Cardiac septum (tissue), 1 donor: ENCODE measurements at regions not wholly inside any gene's neighbourhood (a gene's known extent, or its start where the extent isn't known, plus 50 kb on each side); places are given as distances from the start of the nearest gene placed in this dataset.

Source experiments
- DNase-seq: peaks from one replicate; pipeline ENCODE4 v3.0.0-alpha.2; 2020; ENCODE audit warnings: low spot score
- intact Hi-C: fragments of 100-400 bp; cut with DNase I; formaldehyde crosslinking; loops from one replicate; pipeline ENCODE4 v1.14.0; 2022
- donor health status: DM: no; HTN: no; CAD: no.

- DNase-seq: no peak
- intact Hi-C loops: no loop called here
Observed at GRCh38 chr2:145140658-145141057, 620.7 kb upstream of the ZEB2 start.

- intact Hi-C loops: no loop called here
- DNase-seq: no peak
Observed at GRCh38 chr2:145138626-145139025, 618.7 kb upstream of the ZEB2 start.

- DNase-seq: no peak
- intact Hi-C loops: no loop called here
Observed at GRCh38 chr2:145137901-145138300, 618.0 kb upstream of the ZEB2 start.

DNA sequence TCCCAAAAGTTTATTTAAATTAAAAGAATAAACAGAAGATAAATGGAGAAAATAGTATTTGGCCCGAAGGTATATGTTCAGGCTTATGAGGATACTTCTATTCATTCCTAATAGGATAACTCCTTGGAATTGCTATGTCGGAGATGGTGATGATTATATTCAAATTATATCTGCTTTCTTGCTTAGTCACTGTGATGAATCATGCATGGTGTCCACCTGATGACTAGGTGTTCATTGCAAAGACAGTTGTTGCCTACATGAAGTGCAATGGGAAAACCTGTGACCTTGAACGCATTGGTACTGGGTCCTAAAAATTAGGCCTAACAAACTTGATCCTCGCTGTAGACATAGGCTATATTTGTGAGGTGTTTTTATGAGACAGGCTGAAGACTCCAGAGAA, 617.3 kb upstream of the ZEB2 start:
- no peak for DNase-seq
- intact Hi-C loops: no loop called here

GRCh38 chr2:145136702-145137101, 616.8 kb upstream of the ZEB2 start:
- intact Hi-C loops: no loop called here
- DNase-seq: no peak

GRCh38 chr2:145126146-145126545, 606.2 kb upstream of the ZEB2 start:
- intact Hi-C loops: loop anchor here (10.0 kb wide), 1 partner anchor 789 kb away; no protein-coding TSS in a partner anchor
- no peak for DNase-seq

DNA sequence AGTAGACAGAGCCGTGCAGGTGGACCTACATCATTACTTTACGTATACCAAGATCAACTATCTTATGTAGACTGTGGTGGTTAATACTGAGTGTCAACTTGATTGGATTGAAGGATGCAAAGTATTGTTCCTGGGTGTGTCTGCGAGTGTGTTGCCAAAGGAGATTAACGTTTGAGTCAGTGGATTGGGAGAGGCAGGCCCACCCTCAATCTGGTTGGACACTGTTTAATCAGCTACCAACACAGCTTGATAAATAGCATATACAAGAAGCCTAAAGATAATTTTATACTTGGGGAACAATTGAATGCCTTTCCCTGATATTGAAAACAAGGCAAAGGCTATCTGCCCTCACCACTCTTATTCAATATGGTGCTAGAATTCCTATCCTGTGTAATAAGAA, 604.2 kb upstream of the ZEB2 start:
- intact Hi-C loops: loop anchor here (10.0 kb wide), 1 partner anchor 791 kb away; no protein-coding TSS in a partner anchor
- no peak for DNase-seq

DNA sequence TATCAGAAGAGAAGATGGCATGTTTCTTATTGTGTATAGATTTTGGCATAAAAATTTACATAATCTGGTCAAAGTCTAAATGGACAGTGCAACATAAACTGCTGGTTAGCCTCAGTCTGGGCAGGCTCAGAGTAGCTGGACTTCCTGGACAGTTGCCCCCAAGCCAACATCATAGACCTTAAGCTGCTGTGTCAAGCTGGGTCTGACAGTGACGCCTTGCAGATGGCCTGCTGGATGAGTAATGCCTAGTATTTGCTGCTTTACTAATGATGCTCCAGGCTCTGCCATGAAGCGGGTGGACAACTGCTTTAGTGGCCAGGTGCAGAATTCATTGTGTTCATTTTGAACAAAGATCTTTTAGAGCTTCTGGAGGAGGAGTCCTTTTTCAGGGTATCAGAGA, 603.7 kb upstream of the ZEB2 start:
- intact Hi-C loops: loop anchor here (10.0 kb wide), 1 partner anchor 791 kb away; no protein-coding TSS in a partner anchor

DNA sequence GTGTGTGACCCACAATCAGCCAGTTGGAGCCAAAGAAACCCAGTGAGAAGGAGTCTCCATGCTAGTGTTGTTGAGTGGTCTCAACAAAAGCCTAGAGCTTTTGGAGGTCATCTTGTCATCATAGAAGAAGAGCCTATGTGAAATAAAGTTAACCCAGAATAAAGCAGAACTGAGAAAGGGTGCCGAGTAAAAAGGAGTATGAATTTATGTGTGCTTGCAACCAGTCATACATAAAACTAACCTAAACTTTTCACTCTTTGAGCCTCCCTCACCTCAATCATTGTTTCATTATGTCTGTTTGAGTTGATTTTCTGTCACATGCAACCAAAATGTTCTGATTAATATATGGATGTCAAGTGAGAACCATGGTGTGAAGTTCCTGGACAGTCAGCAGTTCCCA, 599.3 kb upstream of the ZEB2 start:
- DNase-seq: no peak
- intact Hi-C loops: loop anchor here (10.0 kb wide), 1 partner anchor 1634 kb away; no protein-coding TSS in a partner anchor

More for the DNA sequence above, 603.7 kb upstream of the ZEB2 start:
- peak; percentile 74 for DNase-seq

GRCh38 chr2:145116834-145117725, 597.2 kb upstream of the ZEB2 start:
- intact Hi-C loops: loop anchor here (10.0 kb wide), 1 partner anchor 1632 kb away; no protein-coding TSS in a partner anchor
- no peak for DNase-seq

DNA sequence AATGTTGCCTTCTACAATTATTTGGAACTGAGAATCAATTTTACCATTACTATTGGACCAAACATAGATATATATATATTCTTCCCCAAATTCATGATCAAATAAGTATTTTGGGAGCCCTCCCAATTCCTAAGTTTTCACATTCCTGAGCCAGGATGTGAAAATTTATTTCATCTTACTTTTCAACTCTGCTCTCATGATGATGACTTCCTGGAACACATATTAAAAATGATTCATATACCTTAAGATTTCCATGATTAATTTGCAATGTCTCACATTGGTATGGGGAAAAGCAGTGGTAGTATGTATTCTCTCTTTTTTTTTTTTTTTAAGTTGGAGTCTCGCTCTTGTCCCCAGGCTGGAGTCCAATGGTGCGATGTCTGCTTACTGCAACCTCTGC, 596.1 kb upstream of the ZEB2 start:
- no peak for DNase-seq
- intact Hi-C loops: loop anchor here (10.0 kb wide), 1 partner anchor 1631 kb away; no protein-coding TSS in a partner anchor

- intact Hi-C loops: loop anchor here (10.0 kb wide), 1 partner anchor 1630 kb away; no protein-coding TSS in a partner anchor
- DNase-seq: no peak
Observed at GRCh38 chr2:145114726-145115125, 594.8 kb upstream of the ZEB2 start.

GRCh38 chr2:145112467-145112866, 592.5 kb upstream of the ZEB2 start:
- intact Hi-C loops: loop anchor here (10.0 kb wide), 1 partner anchor 1628 kb away; no protein-coding TSS in a partner anchor
- DNase-seq: no peak

DNA sequence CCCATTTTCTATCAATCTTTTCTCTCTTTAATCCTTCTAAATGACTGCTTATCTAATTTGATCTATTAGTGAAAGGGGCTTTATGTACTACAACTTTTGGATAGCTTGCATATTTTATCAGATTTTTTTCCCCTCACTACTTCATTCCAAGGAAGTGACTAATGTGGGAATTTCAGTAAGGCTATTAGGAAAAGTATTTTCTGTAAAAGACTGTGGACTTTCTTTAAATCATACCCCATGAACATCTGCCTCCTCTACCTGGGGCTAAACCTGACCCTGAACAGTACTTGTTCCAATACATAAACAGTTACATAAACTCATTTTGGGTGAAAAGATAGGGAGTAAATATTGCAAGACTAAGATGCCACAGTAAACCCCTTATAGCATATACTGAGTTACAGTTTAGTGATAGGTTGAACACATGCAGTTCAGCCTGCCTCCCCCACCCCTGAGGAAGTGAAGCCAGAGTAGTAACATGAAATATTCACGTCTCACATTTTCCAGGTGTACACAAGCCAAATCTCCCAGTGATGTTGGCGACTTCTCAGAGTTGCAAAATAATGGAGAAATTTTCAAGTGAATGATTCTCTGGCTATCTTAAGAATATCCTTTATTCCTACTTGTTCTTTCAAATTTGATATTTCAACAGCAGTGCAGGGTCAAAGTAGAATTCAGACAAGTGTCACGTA, 590.9 kb upstream of the ZEB2 start:
- no peak for DNase-seq

GRCh38 chr2:145108959-145109710, 589.2 kb upstream of the ZEB2 start:
- intact Hi-C loops: no loop called here
- no peak for DNase-seq

More for the DNA sequence above, 590.9 kb upstream of the ZEB2 start:
- intact Hi-C loops: loop anchor here (10.0 kb wide), 1 partner anchor 1626 kb away; no protein-coding TSS in a partner anchor

- intact Hi-C loops: no loop called here
- no peak for DNase-seq
Observed at GRCh38 chr2:145108361-145108778, 588.5 kb upstream of the ZEB2 start.

GRCh38 chr2:145106293-145106692, 586.4 kb upstream of the ZEB2 start:
- intact Hi-C loops: no loop called here
- no peak for DNase-seq

GRCh38 chr2:145102706-145103105, 582.8 kb upstream of the ZEB2 start:
- intact Hi-C loops: no loop called here
- no peak for DNase-seq

DNA sequence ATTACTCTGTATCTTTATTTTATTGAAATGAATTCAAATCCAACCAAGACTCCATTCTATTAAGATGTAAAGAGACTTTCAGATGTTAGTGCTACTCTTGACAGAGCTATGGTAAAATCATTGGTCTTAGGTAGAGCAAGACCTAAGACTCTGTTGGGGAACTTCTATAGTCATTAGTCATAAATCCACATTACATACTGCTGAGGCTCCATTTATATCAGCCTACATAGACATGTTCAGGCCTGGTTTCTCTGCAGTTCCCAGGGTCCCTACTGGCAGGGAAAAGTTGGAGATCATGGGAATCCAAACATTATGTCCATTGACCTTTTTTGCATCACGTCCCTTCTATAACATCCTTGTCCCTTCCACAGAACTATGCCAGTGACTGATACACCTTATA, 580.4 kb upstream of the ZEB2 start:
- no peak for DNase-seq
- intact Hi-C loops: no loop called here

GRCh38 chr2:145096582-145096981, 576.7 kb upstream of the ZEB2 start:
- intact Hi-C loops: loop anchor here (10.0 kb wide), 1 partner anchor 572 kb away; the partner anchor contains the start of gene ZEB2
- DNase-seq: no peak
